ACC112 (cell line): ENCODE measurements at regions not wholly inside any gene's neighbourhood (a gene's known extent, or its start where the extent isn't known, plus 50 kb on each side); places are given as distances from the start of the nearest gene placed in this dataset.

Experiments used
- H2AFZ ChIP-seq: fragments of 200-600 bp; sonication (generic); one replicate; pipeline ENCODE4 v1.6.0; 2017; ENCODE audit warnings: antibody characterized with exemption, low read length; ENCODE audit not compliant: unreplicated experiment
- H3K27ac ChIP-seq: fragments of 200-600 bp; sonication (generic); 2 replicates; pipeline ENCODE4 v1.5.1; 2014; ENCODE audit warnings: low read depth, mild to moderate bottlenecking, antibody characterized with exemption, low read length, moderate library complexity
- H3K27me3 ChIP-seq: fragments of 200-600 bp; sonication (generic); 2 replicates; pipeline ENCODE4 v1.6.1; 2014; ENCODE audit warnings: mild to moderate bottlenecking, antibody characterized with exemption, low read length, moderate library complexity, mixed read lengths; ENCODE audit not compliant: insufficient read depth
- H3K36me3 ChIP-seq: fragments of 200-600 bp; sonication (generic); 2 replicates; pipeline ENCODE4 v1.6.1; 2016; ENCODE audit warnings: mild to moderate bottlenecking, antibody characterized with exemption, low read length, moderate library complexity, mixed read lengths; ENCODE audit not compliant: insufficient read depth
- H3K4me1 ChIP-seq: fragments of 200-600 bp; sonication (generic); one replicate; pipeline ENCODE4 v1.6.1; 2016; ENCODE audit warnings: low read length, mixed read lengths; ENCODE audit not compliant: insufficient read depth, unreplicated experiment, control insufficient read depth
- H3K4me3 ChIP-seq: fragments of 200-600 bp; sonication (generic); 2 replicates; pipeline ENCODE4 v1.5.1; 2014; ENCODE audit warnings: mild to moderate bottlenecking, low read depth, low read length
- H3K79me2 ChIP-seq: fragments of 200-600 bp; sonication (generic); one replicate; pipeline ENCODE4 v1.6.0; 2016; ENCODE audit warnings: low read length; ENCODE audit not compliant: control insufficient read depth, unreplicated experiment, insufficient read depth

- no peaks in the 10 kb centered on the region for H3K36me3 ChIP-seq
- no peaks in the 10 kb centered on the region for H3K4me1 ChIP-seq
- peaks cover 16% of the 10 kb centered on the region; the same call in 1 of the 2 replicates for H3K27me3 ChIP-seq
- H3K79me2 ChIP-seq: no peaks in the 10 kb centered on the region
- H3K27ac ChIP-seq: no peak overlapping the region
- no peak overlapping the region for H3K4me3 ChIP-seq
- no peak overlapping the region for H2AFZ ChIP-seq
Observed at GRCh38 chr7:26930845-26931244, 66.5 kb upstream of the SKAP2 start.

- no peaks in the 10 kb centered on the region for H3K36me3 ChIP-seq
- H3K79me2 ChIP-seq: no peaks in the 10 kb centered on the region
- no peak overlapping the region for H3K27ac ChIP-seq
- no peak overlapping the region for H3K4me3 ChIP-seq
- H2AFZ ChIP-seq: no peak overlapping the region
- no peaks in the 10 kb centered on the region for H3K4me1 ChIP-seq
- peaks cover 16% of the 10 kb centered on the region; the same call in 1 of the 2 replicates for H3K27me3 ChIP-seq
Observed at GRCh38 chr7:26930201-26930600, 65.8 kb upstream of the SKAP2 start.

GRCh38 chr7:26928703-26929347 lies 64.4 kb upstream of the SKAP2 start:
- no peaks in the 10 kb centered on the region for H3K4me1 ChIP-seq
- no peaks in the 10 kb centered on the region for H3K79me2 ChIP-seq
- H2AFZ ChIP-seq: no peak overlapping the region
- no peak overlapping the region for H3K4me3 ChIP-seq
- H3K27ac ChIP-seq: no peak overlapping the region
- H3K27me3 ChIP-seq: peaks cover 22% of the 10 kb centered on the region; the same call in 1 of the 2 replicates
- H3K36me3 ChIP-seq: no peaks in the 10 kb centered on the region

- no peaks in the 10 kb centered on the region for H3K36me3 ChIP-seq
- H3K4me3 ChIP-seq: no peak overlapping the region
- H3K27ac ChIP-seq: no peak overlapping the region
- H3K79me2 ChIP-seq: no peaks in the 10 kb centered on the region
- peaks cover 29% of the 10 kb centered on the region; the same call in 1 of the 2 replicates for H3K27me3 ChIP-seq
- H2AFZ ChIP-seq: no peak overlapping the region
- H3K4me1 ChIP-seq: no peaks in the 10 kb centered on the region
Observed at GRCh38 chr7:26925768-26926167, 61.4 kb upstream of the SKAP2 start.

- Histone ChIP-seq H3K4me1 (no peaks in the 10 kb centered on the region), H3K79me2 (no peaks in the 10 kb centered on the region), H3K27ac (no peak overlapping the region), H2AFZ (no peak overlapping the region), H3K4me3 (no peak overlapping the region), H3K36me3 (no peaks in the 10 kb centered on the region), H3K27me3 (peaks cover 41% of the 10 kb centered on the region; the same call in 1 of the 2 replicates)
Observed at GRCh38 chr7:26924149-26924767, 59.9 kb upstream of the SKAP2 start.

GRCh38 chr7:26919906-26920493 lies 55.6 kb upstream of the SKAP2 start:
- Histone ChIP-seq H2AFZ (no peak overlapping the region), H3K79me2 (no peaks in the 10 kb centered on the region), H3K4me3 (no peak overlapping the region), H3K36me3 (no peaks in the 10 kb centered on the region), H3K4me1 (no peaks in the 10 kb centered on the region), H3K27ac (no peak overlapping the region), H3K27me3 (peaks cover 44% of the 10 kb centered on the region)

- no peaks in the 10 kb centered on the region for H3K4me1 ChIP-seq
- no peak overlapping the region for H2AFZ ChIP-seq
- no peak overlapping the region for H3K27ac ChIP-seq
- peaks cover 37% of the 10 kb centered on the region for H3K27me3 ChIP-seq
- no peak overlapping the region for H3K4me3 ChIP-seq
- no peaks in the 10 kb centered on the region for H3K79me2 ChIP-seq
- H3K36me3 ChIP-seq: no peaks in the 10 kb centered on the region
Observed at GRCh38 chr7:26918241-26918640, 53.9 kb upstream of the SKAP2 start.

- Histone ChIP-seq H2AFZ (no peak overlapping the region), H3K4me3 (no peak overlapping the region), H3K27me3 (peaks cover 37% of the 10 kb centered on the region), H3K79me2 (no peaks in the 10 kb centered on the region), H3K4me1 (no peaks in the 10 kb centered on the region), H3K27ac (no peak overlapping the region), H3K36me3 (no peaks in the 10 kb centered on the region)
Observed at GRCh38 chr7:26916779-26917320, 52.5 kb upstream of the SKAP2 start.

- Histone ChIP-seq H3K4me1 (no peaks in the 10 kb centered on the region), H3K79me2 (no peaks in the 10 kb centered on the region), H3K27me3 (peaks cover 31% of the 10 kb centered on the region), H3K4me3 (no peak overlapping the region), H3K36me3 (no peaks in the 10 kb centered on the region), H2AFZ (no peak overlapping the region), H3K27ac (no peak overlapping the region)
Observed at GRCh38 chr7:26916336-26916735, 51.9 kb upstream of the SKAP2 start.
